Mucosa of rectum (tissue), 2 donors: ENCODE measurements at regions not wholly inside any gene's neighbourhood (a gene's known extent, or its start where the extent isn't known, plus 50 kb on each side); places are given as distances from the start of the nearest gene placed in this dataset.

Experiments used
- H3K27ac ChIP-seq, 2 donors: one replicate each; pipeline ENCODE4 v1.7.0; 2013; ENCODE audit warnings: inconsistent platforms in 2 of 2, low read depth in 2 of 2, low read length in 2 of 2
- H3K27me3 ChIP-seq, 2 donors: one replicate each; pipeline ENCODE4 v1.7.0; 2013; ENCODE audit warnings: low read length in 2 of 2; ENCODE audit not compliant: control insufficient read depth in 2 of 2, insufficient read depth in 2 of 2
- H3K36me3 ChIP-seq, 2 donors: one replicate each; pipeline ENCODE4 v1.7.0; 2013; ENCODE audit warnings: low read length in 2 of 2; ENCODE audit not compliant: control insufficient read depth in 2 of 2, insufficient read depth in 2 of 2
- H3K4me1 ChIP-seq, 2 donors: one replicate each; pipeline ENCODE4 v1.7.0; 2013; ENCODE audit warnings: low read length in 2 of 2, mild to moderate bottlenecking in 1 of 2; ENCODE audit not compliant: control insufficient read depth in 2 of 2, insufficient read depth in 2 of 2
- H3K4me3 ChIP-seq, 2 donors: one replicate each; pipeline ENCODE4 v1.7.0; 2013; ENCODE audit warnings: low read length in 2 of 2
- H3K9ac ChIP-seq, 2 donors: one replicate each; pipeline ENCODE4 v1.7.0; 2013; ENCODE audit warnings: low read length in 2 of 2, low read depth in 1 of 2, mild to moderate bottlenecking in 1 of 2
- H3K9me3 ChIP-seq, 2 donors: one replicate each; pipeline ENCODE4 v1.7.0; 2013; ENCODE audit warnings: low read length in 2 of 2; ENCODE audit not compliant: control insufficient read depth in 2 of 2
- donor health status: healthy.
- donor health status: Normal muscosa, but diverticular disease.

- Histone ChIP-seq H3K4me1 (peaks cover 0 to under 1% of the 10 kb centered on the region in 2 donors), H3K4me3 (no peak overlapping the region), H3K9ac (no peak overlapping the region), H3K9me3 (no peaks in the 10 kb centered on the region), H3K27me3 (no peaks in the 10 kb centered on the region), H3K36me3 (no peaks in the 10 kb centered on the region), H3K27ac (no peak overlapping the region)
Observed at GRCh38 chr2:168300460-168300859, 53.1 kb upstream of the STK39 start.

DNA sequence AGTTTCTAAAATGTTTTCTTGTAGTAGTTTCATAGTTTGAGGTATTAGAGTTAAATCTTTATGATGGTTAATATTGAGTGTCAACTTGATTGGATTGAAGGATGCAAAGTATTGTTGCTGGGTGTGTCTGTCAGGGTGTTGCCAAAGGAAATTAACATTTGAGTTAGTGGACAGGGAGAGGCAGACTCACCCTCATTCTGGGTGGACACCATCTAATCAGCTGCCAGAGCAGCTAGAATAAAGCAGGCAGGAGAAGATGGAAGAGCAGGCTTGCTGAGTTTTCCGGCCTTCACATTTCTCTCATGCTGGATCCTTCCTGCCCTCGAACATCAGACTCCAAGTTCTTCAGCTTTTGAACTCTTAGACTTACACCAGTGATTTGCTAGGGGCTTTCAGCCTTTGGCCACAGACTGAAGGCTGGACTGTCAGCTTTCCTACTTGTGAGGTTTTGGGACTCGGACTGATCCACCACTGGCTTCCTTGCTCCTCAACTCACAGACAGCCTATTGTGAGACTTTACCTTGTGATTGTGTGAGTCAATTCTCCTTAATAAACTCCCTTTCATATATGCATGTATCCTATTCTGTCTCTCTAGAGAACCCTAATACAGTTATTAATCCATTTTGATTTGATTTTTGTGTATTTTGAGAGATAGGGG lies 56.8 kb upstream of the STK39 start:
- Histone ChIP-seq H3K4me1 (no peaks in the 10 kb centered on the region), H3K36me3 (no peaks in the 10 kb centered on the region), H3K4me3 (no peak overlapping the region), H3K27me3 (no peaks in the 10 kb centered on the region), H3K9ac (no peak overlapping the region), H3K9me3 (no peaks in the 10 kb centered on the region), H3K27ac (no peak overlapping the region)

DNA sequence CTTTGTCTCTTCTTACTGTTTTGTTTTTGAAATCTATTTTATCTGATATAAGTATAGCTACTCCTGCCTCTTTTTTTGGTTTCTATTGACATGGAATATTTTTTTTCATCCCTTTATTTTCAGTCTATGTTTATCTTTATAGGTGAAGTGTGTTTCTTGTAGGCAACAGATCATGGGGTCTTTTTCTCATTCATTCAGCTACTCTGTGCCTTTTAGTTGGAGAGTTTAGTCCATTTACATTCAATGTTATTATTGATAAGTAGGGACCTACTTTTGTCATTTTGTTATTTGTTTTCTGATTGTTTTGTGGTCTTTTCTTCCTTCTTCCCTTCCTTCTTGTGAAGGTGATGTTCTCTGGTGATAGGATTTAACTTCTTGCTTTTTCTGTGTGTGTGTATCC lies 60.0 kb upstream of the STK39 start:
- Histone ChIP-seq H3K9me3 (no peaks in the 10 kb centered on the region), H3K4me3 (no peak overlapping the region), H3K36me3 (no peaks in the 10 kb centered on the region), H3K27me3 (no peaks in the 10 kb centered on the region), H3K27ac (no peak overlapping the region), H3K9ac (no peak overlapping the region), H3K4me1 (peaks cover 0 to 6% of the 10 kb centered on the region in 2 donors)

GRCh38 chr2:168310580-168310979 lies 63.2 kb upstream of the STK39 start:
- Histone ChIP-seq H3K27ac (no peak overlapping the region), H3K4me3 (no peak overlapping the region), H3K36me3 (no peaks in the 10 kb centered on the region), H3K4me1 (peaks cover 0 to 6% of the 10 kb centered on the region in 2 donors), H3K9ac (no peak overlapping the region), H3K9me3 (no peaks in the 10 kb centered on the region), H3K27me3 (no peaks in the 10 kb centered on the region)

DNA sequence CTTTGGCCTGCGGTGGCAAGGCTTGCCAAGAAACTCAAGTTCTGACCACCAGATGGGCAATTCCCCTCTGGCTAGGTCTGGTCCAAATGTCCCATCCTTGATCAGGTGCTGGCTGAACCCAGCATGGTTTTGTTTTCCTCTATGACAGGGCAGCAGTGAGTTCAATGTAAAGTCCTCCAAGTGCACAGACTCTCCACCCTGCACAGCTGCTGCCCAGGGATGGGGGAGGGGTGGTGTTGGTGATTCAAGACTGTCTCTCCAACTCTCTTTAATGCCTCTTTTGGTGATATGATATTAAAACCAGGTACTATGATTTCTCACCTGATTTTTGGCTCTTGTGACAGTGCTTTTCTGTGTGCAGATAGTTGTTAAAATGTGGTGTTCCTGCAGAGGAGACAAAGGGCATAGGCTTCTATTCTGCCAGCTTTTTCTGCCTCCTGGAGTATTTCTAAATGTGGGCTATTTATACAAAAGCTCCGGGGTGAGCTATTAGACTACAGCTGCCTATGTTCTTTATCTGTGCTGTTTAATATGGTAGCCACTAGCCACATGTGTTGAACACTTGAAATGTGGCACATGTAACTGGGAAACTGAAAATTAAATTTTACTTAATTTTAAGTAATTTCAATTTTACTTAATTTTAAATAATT lies 64.0 kb upstream of the STK39 start:
- Histone ChIP-seq H3K4me1 (peaks cover 0 to 6% of the 10 kb centered on the region in 2 donors), H3K27me3 (no peaks in the 10 kb centered on the region), H3K9me3 (no peaks in the 10 kb centered on the region), H3K4me3 (no peak overlapping the region), H3K9ac (no peak overlapping the region), H3K27ac (no peak overlapping the region), H3K36me3 (no peaks in the 10 kb centered on the region)

DNA sequence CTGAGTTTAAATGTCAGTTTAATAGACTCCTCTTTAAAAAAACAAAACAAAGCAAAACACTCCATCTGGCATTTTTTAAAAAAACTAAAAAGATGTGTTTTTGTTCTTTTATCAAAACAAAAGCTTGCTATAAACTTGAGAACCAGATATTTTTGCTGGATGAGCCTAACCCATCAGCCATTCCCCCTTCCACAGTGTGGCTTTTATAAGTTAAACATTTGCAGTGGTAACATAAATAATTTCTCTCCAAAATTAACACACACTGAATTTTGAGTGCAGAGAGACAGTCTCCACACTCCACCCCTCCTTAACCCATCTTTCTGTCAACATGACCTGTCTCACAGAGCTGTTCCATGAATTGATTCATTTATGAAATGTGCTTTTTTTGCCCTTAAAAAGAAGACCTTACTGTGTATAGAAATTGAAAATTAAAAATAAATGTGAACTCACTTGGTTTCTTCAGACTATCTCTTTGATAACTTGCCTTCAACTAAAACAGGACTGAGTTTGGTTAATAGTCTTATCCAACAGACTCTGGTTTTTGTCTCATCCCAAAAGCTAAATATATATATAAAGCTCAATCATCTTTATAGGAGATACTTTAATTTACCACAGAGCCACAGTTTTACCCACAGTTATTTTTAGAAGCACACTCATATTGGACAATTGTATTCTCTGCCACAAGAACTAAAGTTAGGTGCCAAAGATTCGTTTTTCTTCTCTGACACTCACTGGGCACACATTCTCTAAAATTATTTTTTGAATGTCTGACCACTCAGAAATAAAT lies 64.8 kb upstream of the STK39 start:
- Histone ChIP-seq H3K27me3 (no peaks in the 10 kb centered on the region), H3K9ac (no peak overlapping the region), H3K36me3 (no peaks in the 10 kb centered on the region), H3K4me1 (peaks cover 0 to 6% of the 10 kb centered on the region in 2 donors), H3K27ac (no peak overlapping the region), H3K4me3 (no peak overlapping the region), H3K9me3 (no peaks in the 10 kb centered on the region)

DNA sequence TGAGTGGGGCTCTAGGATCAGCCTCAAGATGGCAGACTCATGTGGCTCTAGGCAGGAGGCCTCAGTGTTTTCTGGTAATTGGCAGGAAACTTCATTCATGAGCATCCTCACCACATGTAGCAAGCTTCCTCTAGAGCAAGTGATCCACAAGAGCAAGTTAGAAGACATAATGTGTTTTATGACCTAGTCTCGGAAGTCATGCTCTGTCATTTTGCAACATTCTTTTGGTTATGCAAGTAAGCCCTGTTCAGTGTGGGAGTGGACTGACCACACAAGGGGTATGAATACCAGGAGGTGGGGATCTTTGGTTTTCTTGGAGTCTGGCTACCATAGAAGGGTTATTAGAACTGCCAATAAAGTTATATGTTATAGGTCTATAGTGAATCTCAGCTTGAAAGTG lies 66.8 kb upstream of the STK39 start:
- Histone ChIP-seq H3K27me3 (no peaks in the 10 kb centered on the region), H3K27ac (no peak overlapping the region), H3K9me3 (no peaks in the 10 kb centered on the region), H3K36me3 (no peaks in the 10 kb centered on the region), H3K9ac (no peak overlapping the region), H3K4me1 (peaks cover 0 to 6% of the 10 kb centered on the region in 2 donors), H3K4me3 (no peak overlapping the region)

GRCh38 chr2:168315331-168316072 lies 68.1 kb upstream of the STK39 start:
- H3K9ac ChIP-seq: no peak overlapping the region
- no peaks in the 10 kb centered on the region for H3K27me3 ChIP-seq
- no peaks in the 10 kb centered on the region for H3K9me3 ChIP-seq
- no peaks in the 10 kb centered on the region for H3K36me3 ChIP-seq
- no peak overlapping the region for H3K4me3 ChIP-seq
- H3K4me1 ChIP-seq: peaks cover 0 to 6% of the 10 kb centered on the region in 2 donors
- H3K27ac ChIP-seq: no peak overlapping the region

DNA sequence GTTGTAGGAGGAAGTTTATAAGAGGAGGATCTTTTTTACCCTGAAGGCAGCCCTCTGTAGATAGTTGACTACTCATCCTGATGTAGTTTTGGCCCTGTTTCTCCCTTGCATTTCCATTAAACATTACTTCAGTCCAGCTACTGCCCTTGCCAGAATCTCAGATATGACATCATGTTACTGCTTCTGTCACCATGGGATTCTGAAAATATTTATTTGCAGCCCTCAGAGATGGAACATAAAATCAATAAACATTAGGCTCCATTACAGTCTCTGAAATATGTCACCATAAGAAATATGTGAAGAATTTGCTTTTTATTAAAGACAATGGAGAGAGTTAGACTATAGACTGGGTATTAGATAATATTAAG lies 68.7 kb upstream of the STK39 start:
- Histone ChIP-seq H3K36me3 (no peaks in the 10 kb centered on the region), H3K9me3 (no peaks in the 10 kb centered on the region), H3K9ac (no peak overlapping the region), H3K4me3 (no peak overlapping the region), H3K27me3 (no peaks in the 10 kb centered on the region), H3K4me1 (peaks cover 0 to 5% of the 10 kb centered on the region in 2 donors), H3K27ac (no peak overlapping the region)

DNA sequence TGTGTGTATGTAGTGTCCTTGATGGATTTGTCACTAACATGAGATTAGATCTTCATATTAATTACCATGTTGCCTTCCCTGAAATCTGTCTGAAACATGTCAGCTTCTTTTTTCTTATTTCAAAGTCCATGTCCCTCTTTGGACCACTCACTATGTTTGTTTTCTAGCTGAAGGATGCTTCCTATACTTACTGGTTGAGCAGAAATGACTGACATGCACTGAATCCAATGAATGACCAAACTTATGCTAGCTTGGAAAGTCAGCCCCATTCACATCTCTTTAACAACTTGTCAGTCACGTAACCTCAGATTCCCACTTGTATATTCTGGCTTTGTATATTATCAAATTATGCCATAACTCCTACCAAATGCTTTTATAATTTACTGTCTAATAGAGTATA lies 69.9 kb upstream of the STK39 start:
- no peak overlapping the region for H3K27ac ChIP-seq
- H3K9ac ChIP-seq: no peak overlapping the region
- H3K4me3 ChIP-seq: no peak overlapping the region
- H3K4me1 ChIP-seq: no peaks in the 10 kb centered on the region
- no peaks in the 10 kb centered on the region for H3K9me3 ChIP-seq
- H3K36me3 ChIP-seq: no peaks in the 10 kb centered on the region
- H3K27me3 ChIP-seq: no peaks in the 10 kb centered on the region
